ENCODE measurements at regions not wholly inside any gene's neighbourhood (a gene's known extent, or its start where the extent isn't known, plus 50 kb on each side); places are given as distances from the start of the nearest gene placed in this dataset.

GRCh38 chr1:69283516-69283915, 284.2 kb upstream of the LRRC7 start:
- no peak overlapping the region for H3K4me3 ChIP-seq
- no peak overlapping the region for H3K27ac ChIP-seq
- H3K36me3 ChIP-seq = no peaks in the 10 kb centered on the region
- H3K27me3 ChIP-seq = no peaks in the 10 kb centered on the region
- H3K9me3 ChIP-seq = no peaks in the 10 kb centered on the region
- 21 to 29% methylated on average over 1 of the region's 1 CpG for WGBS, 2 donors
- DNase-seq (ENCODE audit: low spot score in 2 of 2) = no peak
- no peaks in the 10 kb centered on the region for H3K4me1 ChIP-seq
- TF ChIP-seq, protein P1, sequence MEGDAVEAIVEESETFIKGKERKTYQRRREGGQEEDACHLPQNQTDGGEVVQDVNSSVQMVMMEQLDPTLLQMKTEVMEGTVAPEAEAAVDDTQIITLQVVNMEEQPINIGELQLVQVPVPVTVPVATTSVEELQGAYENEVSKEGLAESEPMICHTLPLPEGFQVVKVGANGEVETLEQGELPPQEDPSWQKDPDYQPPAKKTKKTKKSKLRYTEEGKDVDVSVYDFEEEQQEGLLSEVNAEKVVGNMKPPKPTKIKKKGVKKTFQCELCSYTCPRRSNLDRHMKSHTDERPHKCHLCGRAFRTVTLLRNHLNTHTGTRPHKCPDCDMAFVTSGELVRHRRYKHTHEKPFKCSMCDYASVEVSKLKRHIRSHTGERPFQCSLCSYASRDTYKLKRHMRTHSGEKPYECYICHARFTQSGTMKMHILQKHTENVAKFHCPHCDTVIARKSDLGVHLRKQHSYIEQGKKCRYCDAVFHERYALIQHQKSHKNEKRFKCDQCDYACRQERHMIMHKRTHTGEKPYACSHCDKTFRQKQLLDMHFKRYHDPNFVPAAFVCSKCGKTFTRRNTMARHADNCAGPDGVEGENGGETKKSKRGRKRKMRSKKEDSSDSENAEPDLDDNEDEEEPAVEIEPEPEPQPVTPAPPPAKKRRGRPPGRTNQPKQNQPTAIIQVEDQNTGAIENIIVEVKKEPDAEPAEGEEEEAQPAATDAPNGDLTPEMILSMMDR (IDR thresholded peaks at IDR 0.05) = no peak
- no peak for TF ChIP-seq POLR2A (IDR thresholded peaks at IDR 0.05)
- no peak for TF ChIP-seq EP300 (IDR thresholded peaks at IDR 0.05)

- Histone ChIP-seq H3K4me1 (no peaks in the 10 kb centered on the region), H3K27me3 (no peaks in the 10 kb centered on the region), H3K9me3 (no peaks in the 10 kb centered on the region), H3K27ac (no peak overlapping the region), H3K36me3 (no peaks in the 10 kb centered on the region), H3K4me3 (no peak overlapping the region)
- TF ChIP-seq POLR2A (IDR thresholded peaks at IDR 0.05) = no peak
- TF ChIP-seq, protein P1 (IDR thresholded peaks at IDR 0.05) = no peak
- no peak for TF ChIP-seq EP300 (IDR thresholded peaks at IDR 0.05)
- WGBS, 2 donors = 81 to 90% methylated on average over 1 of the region's 1 CpG
- no peak for DNase-seq (ENCODE audit: low spot score in 2 of 2)
Measured at GRCh38 chr1:69284508-69284907, 283.2 kb upstream of the LRRC7 start.

DNA sequence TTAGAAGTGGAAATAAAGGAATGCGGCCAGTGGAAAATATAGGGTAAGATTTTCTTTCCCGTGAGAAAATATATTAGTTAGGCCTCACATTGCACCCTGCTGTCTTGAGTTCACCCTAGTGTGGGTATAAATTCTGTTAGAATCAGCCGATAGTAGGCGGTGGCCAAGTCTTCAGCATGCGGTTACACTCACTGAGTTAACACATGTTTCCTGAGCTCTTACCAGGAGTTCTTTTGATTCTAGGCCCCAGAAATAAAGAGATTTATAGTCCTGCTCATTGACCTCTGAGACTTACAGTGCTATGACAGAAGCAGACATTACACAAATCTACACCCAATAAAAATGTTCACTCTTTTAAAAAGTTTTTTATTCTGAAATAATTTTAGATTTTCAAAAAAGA, 279.3 kb upstream of the LRRC7 start:
- Histone ChIP-seq H3K4me1 (peaks cover 0 to 7% (median 0%) of the 10 kb centered on the region in 4 donors), H3K4me3 (no peak overlapping the region), H3K9me3 (no peaks in the 10 kb centered on the region), H3K27me3 (no peaks in the 10 kb centered on the region), H3K36me3 (no peaks in the 10 kb centered on the region), H3K27ac (no peak overlapping the region)
- WGBS, 2 donors = 86 to 92% methylated on average over 5 of the region's 5 CpGs
- no peak for DNase-seq (ENCODE audit: low spot score in 2 of 2)
- TF ChIP-seq, protein P1 (IDR thresholded peaks at IDR 0.05) = no peak

DNA sequence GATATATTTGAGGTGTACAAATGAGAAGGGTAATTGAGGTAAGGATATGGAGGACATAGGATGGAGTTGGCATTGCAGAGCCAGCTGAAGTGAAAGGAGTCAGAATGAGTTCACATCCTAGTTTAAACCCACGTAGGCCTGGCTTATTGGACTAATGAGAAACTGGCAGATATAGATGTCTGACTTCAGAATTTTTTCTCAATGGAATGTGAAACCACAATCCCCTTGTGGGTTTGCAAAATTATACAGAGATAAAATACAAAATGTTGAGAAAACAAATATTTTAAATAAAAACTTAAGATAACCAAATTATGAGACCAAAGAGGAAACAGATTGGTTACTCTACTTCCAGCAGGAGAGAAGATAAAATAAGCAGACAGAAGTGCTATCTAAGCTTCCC, 277.4 kb upstream of the LRRC7 start:
- Histone ChIP-seq H3K9me3 (no peaks in the 10 kb centered on the region), H3K27ac (no peak overlapping the region), H3K4me1 (peaks cover 0 to 7% (median 0%) of the 10 kb centered on the region in 4 donors), H3K27me3 (no peaks in the 10 kb centered on the region), H3K36me3 (no peaks in the 10 kb centered on the region), H3K4me3 (no peak overlapping the region)
- WGBS, 2 donors = 51 to 56% methylated on average over 1 of the region's 1 CpG
- no peak for DNase-seq (ENCODE audit: low spot score in 2 of 2)
- no peak for TF ChIP-seq POLR2A (IDR thresholded peaks at IDR 0.05)
- TF ChIP-seq, protein P1 (IDR thresholded peaks at IDR 0.05) = no peak
- TF ChIP-seq EP300 (IDR thresholded peaks at IDR 0.05) = no peak

DNA sequence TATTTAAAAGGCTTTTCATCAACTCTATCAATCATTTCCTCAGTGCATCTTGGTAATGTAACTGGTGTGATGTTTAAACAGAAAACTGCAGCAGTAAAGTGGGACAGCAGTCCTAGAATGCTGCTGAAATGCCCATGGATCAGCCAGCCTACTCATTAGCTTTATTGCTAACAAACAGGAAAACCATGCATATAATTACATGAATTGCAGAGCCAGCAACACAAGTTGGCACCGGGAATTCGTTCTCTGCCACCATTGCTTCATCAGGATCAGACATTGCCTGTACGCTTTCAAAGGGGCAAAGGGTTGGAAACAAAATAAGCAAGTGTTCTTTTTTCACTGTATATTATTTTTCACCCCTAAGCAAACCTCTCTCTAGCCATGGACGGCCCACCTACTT, 276.2 kb upstream of the LRRC7 start:
- TF ChIP-seq POLR2A (IDR thresholded peaks at IDR 0.05) (no peak), EP300 (IDR thresholded peaks at IDR 0.05) (no peak)
- TF ChIP-seq, protein P1 (IDR thresholded peaks at IDR 0.05) = no peak
- DNase-seq (ENCODE audit: low spot score in 2 of 2) = no peak
- H3K27ac ChIP-seq = no peak overlapping the region
- H3K9me3 ChIP-seq = no peaks in the 10 kb centered on the region
- no peak overlapping the region for H3K4me3 ChIP-seq
- WGBS, 2 donors = 39 to 57% methylated on average over 4 of the region's 4 CpGs
- peaks cover 0 to 7% (median 0%) of the 10 kb centered on the region in 4 donors for H3K4me1 ChIP-seq
- no peaks in the 10 kb centered on the region for H3K36me3 ChIP-seq
- no peaks in the 10 kb centered on the region for H3K27me3 ChIP-seq
